Progenitor cell of endocrine pancreas (in vitro differentiated cells): ENCODE measurements at regions not wholly inside any gene's neighbourhood (a gene's known extent, or its start where the extent isn't known, plus 50 kb on each side); places are given as distances from the start of the nearest gene placed in this dataset.

Source experiments
- DNase-seq: peaks from one replicate; pipeline ENCODE4 v3.0.0; 2021; ENCODE audit warnings: low spot score; ENCODE audit not compliant: unreplicated experiment
- H3K27ac Mint-ChIP-seq: 2 replicates; pipeline ENCODE4 v1.8.0; 2021; ENCODE audit warnings: mild to moderate bottlenecking, moderate library complexity, mixed read lengths
- H3K27me3 Mint-ChIP-seq: 2 replicates; pipeline ENCODE4 v1.8.0; 2021; ENCODE audit warnings: mixed read lengths
- H3K36me3 Mint-ChIP-seq: 2 replicates; pipeline ENCODE4 v1.8.0; 2022; ENCODE audit warnings: mixed read lengths; ENCODE audit not compliant: insufficient read depth
- H3K4me1 Mint-ChIP-seq: 2 replicates; pipeline ENCODE4 v1.8.0; 2021; ENCODE audit warnings: low read depth, mixed read lengths
- H3K4me3 Mint-ChIP-seq: 2 replicates; pipeline ENCODE4 v1.8.0; 2021; ENCODE audit warnings: low read depth, mild to moderate bottlenecking, moderate library complexity, mixed read lengths
- H3K9me3 Mint-ChIP-seq: 2 replicates; pipeline ENCODE4 v1.8.0; 2021; ENCODE audit warnings: low read depth, mixed read lengths
- TF ChIP-seq, protein P1 (sequence below): fragments of 200-600 bp; sonication (generic); IDR thresholded peaks from one replicate; pipeline ENCODE4 v1.5.0; 2021; ENCODE audit warnings: antibody characterized with exemption, mild to moderate bottlenecking; ENCODE audit not compliant: unreplicated experiment

DNA sequence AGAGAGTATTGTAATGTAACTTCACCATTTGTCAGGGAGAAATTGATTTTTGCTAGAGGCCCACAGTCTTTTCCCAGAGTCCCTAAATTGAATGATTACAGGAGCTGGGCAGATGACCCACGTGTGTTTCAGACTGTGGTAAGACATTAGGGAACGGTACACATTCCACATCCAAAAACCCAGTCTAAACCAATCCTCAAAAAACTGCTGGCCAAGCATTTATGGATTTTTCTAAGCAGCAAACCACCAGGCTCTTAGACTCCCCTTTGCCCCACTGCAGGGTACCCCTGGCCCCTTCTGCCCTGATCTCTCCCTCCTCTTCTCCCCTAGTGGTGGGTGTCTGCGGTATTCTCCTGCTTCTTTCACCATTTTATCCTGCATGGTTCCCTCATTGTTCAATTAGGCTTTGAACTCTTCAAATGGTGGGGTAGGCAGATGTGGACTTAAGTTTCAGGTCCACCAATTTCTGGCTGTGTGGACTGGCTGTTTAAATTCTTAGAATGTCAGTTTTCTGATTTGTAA is 135.5 kb upstream of the SORCS3 start:
- no peaks in the 10 kb centered on the region for H3K9me3 Mint-ChIP-seq
- no peaks in the 10 kb centered on the region for H3K36me3 Mint-ChIP-seq
- H3K27me3 Mint-ChIP-seq: peaks cover 12% of the 10 kb centered on the region
- TF ChIP-seq, protein P1, sequence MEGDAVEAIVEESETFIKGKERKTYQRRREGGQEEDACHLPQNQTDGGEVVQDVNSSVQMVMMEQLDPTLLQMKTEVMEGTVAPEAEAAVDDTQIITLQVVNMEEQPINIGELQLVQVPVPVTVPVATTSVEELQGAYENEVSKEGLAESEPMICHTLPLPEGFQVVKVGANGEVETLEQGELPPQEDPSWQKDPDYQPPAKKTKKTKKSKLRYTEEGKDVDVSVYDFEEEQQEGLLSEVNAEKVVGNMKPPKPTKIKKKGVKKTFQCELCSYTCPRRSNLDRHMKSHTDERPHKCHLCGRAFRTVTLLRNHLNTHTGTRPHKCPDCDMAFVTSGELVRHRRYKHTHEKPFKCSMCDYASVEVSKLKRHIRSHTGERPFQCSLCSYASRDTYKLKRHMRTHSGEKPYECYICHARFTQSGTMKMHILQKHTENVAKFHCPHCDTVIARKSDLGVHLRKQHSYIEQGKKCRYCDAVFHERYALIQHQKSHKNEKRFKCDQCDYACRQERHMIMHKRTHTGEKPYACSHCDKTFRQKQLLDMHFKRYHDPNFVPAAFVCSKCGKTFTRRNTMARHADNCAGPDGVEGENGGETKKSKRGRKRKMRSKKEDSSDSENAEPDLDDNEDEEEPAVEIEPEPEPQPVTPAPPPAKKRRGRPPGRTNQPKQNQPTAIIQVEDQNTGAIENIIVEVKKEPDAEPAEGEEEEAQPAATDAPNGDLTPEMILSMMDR: no peak
- no peak overlapping the region for H3K4me3 Mint-ChIP-seq
- DNase-seq: no peak
- H3K4me1 Mint-ChIP-seq: no peaks in the 10 kb centered on the region
- H3K27ac Mint-ChIP-seq: no peak overlapping the region

DNA sequence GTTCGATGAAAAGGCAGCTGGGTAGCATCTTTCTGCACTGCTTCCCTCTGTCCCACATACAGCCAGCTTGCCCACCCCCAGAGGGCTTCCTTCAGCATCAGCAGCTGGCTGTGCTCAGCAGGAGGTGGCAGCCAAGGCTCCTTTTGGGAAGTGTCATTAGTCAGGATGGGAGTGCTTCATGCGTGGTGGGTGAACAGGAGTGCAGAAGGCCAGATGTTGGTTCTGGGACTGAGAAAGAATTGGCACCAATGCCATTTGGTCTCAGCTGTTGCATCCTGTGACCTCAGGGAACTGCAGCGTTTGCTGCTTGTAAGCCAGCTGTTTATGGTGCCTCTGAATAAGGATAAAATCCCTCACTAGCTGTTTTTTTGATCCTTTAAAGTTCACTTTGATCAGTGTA is 131.1 kb upstream of the SORCS3 start:
- no peaks in the 10 kb centered on the region for H3K4me1 Mint-ChIP-seq
- no peaks in the 10 kb centered on the region for H3K36me3 Mint-ChIP-seq
- H3K9me3 Mint-ChIP-seq: no peaks in the 10 kb centered on the region
- TF ChIP-seq, protein P1: no peak
- H3K4me3 Mint-ChIP-seq: no peak overlapping the region
- no peak overlapping the region for H3K27ac Mint-ChIP-seq
- peaks cover 8% of the 10 kb centered on the region for H3K27me3 Mint-ChIP-seq
- no peak for DNase-seq

DNA sequence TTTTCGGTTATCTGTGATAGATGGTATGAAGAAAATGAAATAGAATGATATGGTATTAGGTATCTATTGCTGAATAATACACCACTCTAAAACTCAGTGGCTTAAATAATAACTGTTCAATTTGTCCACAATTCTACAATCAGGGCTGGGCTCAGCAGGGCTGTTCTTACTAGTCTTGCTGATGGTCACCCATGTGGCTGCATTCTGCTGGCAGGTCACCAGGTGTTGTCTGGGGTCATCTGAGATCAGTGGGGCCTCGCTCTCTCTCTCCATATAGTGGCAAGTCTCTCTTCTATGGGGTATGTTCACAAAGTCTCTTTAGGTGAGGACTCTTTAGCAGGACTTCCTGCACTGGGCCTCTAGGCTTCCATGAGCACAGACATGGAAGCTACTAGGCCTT is 130.4 kb upstream of the SORCS3 start:
- Mint-ChIP-seq H3K9me3 (no peaks in the 10 kb centered on the region), H3K27ac (no peak overlapping the region), H3K27me3 (peaks cover 8% of the 10 kb centered on the region), H3K4me1 (no peaks in the 10 kb centered on the region), H3K4me3 (no peak overlapping the region), H3K36me3 (no peaks in the 10 kb centered on the region)
- no peak for DNase-seq
- TF ChIP-seq, protein P1: no peak

DNA sequence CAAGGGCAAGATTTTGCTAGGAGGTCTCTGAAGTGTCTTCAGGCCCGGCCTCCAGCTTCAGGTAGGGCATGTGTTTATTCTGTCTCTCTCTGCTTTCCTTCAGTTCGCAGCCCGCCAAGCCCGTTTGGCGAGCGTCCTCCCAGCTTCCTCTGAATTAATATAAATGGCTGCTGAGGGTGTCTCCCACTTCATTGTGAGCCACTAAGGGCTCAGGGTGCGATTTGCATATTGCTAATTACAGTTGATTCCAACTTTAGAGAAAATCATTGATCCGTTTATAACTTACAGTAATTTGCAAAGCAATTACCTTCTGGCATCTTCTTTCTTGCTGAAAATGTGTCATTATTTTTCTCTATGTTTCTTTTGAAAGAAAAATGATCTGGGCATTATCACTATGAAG is 128.3 kb upstream of the SORCS3 start:
- TF ChIP-seq, protein P1: no peak
- Mint-ChIP-seq H3K4me1 (no peaks in the 10 kb centered on the region), H3K27ac (no peak overlapping the region), H3K9me3 (no peaks in the 10 kb centered on the region), H3K27me3 (peaks cover 2% of the 10 kb centered on the region), H3K4me3 (no peak overlapping the region), H3K36me3 (no peaks in the 10 kb centered on the region)
- DNase-seq: no peak

DNA sequence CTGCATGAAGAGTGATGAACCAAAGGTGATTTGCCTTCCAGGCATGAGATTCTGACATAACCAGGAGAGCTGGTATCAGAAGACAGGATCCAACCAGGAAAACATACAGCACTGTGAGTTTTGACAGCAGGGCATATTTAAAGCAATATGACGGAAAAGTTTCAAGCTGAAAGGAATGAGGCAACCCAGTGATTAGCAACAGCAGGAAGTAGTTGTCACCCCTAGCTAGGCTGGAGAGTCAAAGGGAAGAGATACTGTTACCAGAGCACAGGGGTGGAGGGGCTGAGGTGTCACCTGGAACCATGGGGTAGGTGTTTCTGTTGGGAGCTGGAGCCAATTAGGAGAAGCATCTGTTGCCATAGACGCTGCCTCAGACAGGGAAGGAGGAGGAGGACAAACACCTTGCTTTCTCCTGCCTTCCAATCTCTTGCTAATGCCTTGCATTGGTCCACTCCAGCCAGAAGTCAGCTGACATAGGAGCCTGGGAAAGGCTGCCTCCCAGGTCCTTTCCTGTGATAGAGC is 125.4 kb upstream of the SORCS3 start:
- H3K36me3 Mint-ChIP-seq: no peaks in the 10 kb centered on the region
- H3K4me3 Mint-ChIP-seq: no peak overlapping the region
- TF ChIP-seq, protein P1: no peak
- H3K27me3 Mint-ChIP-seq: no peaks in the 10 kb centered on the region
- H3K27ac Mint-ChIP-seq: no peak overlapping the region
- no peak for DNase-seq
- H3K4me1 Mint-ChIP-seq: no peaks in the 10 kb centered on the region
- H3K9me3 Mint-ChIP-seq: no peaks in the 10 kb centered on the region
